ENCODE measurements at regions not wholly inside any gene's neighbourhood (a gene's known extent, or its start where the extent isn't known, plus 50 kb on each side); places are given as distances from the start of the nearest gene placed in this dataset.

DNA sequence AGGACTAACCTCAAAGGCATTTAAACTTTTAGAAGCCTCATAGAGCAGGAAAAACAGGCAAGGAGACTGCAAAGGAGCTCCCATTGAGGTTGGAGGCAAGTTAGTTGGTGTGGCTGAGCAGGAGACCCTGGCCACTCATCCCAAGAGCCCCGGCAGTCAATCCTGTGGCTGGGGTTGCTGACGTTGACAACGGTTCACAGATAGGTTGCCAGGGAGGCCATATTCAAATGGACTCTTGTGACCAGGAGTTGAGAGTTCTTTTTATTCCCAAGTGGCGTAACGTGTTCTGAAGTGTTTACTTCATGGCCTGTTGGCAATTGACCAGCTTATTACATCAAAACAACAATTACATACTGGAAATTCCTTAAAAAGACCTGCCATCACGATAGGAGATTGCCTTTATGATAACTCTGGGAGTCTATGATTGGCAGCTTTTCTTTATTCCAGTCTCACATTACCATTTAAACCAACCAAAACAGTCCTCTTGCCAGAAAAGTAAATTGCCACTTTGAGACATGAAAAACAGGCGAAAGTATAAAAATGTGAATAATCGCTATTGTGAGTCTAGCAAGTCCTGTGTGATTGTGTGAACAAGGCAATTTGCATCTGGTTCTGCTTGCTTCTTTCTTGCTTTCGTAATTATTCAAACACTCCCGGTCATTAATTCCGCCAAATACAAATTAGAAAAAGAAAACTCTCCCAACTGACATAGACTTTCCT is 394.9 kb downstream of the MED10 start:
- DNase-seq, result no peak

DNA sequence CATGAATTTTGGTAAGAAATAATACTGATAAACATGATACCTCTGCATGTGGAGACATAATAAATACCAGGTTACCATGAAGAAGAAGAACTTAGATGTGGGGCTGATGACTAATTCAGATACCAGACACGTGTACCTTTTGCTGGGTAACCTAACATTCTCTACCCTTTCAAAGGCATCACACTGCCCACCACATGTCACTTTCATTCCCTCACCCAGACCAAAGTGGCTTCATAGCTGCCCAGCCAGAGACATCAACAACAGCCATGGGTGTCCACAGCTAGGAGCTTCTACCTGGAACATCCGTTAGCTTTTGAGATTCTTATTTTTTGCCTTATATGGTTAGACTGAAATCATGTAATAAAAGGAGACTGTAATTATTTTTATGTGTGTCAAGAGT is 396.8 kb downstream of the MED10 start:
- DNase-seq, result no peak

GRCh38 chr5:5980538-5980895 is 397.8 kb downstream of the MED10 start:
- no peak for DNase-seq

- no peak for DNase-seq
Observed at GRCh38 chr5:5979761-5980537, 398.4 kb downstream of the MED10 start.

GRCh38 chr5:5979377-5979760 is 399.0 kb downstream of the MED10 start:
- DNase-seq, result no peak

DNA sequence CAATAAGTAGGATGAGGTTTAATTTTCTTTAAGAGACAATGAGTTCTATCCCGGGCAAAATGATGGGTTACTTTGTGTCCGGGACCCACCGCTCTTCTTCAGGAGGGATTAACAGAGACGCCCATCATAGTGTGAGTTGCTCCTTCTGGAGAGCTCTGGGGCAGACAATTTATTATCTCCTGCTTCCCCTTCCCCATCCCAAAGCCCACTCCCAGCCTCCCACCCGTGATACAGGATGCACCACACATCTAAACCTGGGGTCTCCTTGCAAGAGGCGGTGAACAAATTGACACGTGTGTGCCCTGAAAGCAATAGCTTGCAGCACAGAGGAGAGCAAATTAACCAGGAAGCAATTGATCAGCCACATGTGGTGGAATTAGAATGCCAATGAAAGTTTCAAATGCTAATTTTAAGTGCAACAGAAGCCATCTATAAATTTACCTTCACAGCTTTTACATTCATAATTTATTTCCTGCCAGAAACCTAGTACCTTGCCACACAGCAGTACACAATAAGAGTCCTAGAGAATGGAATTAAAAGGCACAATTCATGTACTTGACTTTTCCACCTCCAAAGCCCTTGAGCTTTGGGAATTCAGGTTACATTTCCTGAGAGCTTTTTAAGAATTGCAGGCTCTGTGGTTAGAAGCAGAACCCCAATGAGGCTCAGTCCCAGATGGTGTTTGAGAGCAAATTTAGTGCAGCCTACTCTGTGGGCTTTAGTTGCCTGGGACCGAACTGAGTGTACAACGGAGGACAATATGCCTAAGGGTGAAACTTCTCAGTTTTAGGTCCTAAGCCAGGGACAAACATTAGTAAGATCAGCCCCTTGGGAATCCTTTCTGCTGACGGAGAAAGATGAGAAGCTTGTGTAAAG is 399.6 kb downstream of the MED10 start:
- no peak for DNase-seq

DNA sequence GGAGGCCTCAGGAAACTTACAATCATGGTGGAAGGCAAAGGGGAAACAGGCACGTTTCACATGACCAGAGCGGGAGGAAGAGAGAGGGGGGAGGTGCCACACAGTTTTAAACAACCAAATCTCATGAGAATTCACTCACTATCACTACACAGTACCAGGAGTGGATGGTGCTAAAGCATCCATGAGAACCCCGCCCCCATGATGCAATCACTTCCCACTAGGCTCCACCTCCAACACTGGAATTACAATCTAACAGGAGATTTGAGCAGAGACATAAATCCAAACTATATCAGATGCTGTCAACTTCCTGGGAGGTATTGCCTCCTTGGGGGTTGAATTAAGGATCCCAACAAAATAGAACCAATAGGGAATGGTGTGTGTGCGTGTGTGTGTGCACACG is 407.1 kb downstream of the MED10 start:
- no peak for DNase-seq

GRCh38 chr5:5969942-5970483 is 408.3 kb downstream of the MED10 start:
- no peak for DNase-seq

DNA sequence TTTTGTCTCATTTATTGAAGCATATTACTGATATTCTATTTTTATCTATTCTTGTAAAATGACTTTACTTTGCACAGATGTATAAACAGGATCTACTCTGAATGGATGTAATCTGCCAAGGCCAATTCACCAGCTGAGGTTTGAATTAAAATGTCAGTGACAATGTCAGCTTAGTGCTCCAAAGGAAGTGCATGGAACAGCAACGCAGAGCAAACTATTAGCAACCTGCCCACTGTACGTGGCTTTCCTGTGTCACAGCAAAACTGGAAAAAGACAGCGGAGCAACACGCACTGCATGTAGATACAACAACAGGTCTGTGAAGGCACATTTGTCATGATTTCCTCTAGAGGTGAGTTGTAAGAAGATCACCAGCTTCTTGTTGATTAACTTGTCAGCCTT is 409.4 kb downstream of the MED10 start:
- DNase-seq, result no peak

DNA sequence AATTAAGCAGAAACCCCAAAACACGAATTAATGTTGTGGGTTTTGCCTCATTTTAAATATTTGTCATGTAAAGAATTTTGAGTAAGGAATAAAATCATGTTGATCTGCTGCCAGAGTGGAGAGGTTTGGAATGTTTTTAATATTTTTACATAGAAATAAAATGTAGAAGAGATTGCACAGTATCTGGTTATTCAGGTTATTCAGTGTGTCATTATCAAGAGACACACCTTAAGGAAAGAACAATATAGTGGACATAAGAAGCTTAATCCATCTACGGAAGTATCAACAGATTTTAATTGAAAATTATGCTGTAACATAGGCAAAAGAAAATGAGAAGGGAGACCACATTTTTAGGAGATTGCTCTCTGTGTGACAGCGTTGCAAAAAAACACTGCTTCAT is 410.4 kb downstream of the MED10 start:
- no peak for DNase-seq

GRCh38 chr5:5967373-5967772 is 411.0 kb downstream of the MED10 start:
- no peak for DNase-seq

- no peak for DNase-seq
Observed at GRCh38 chr5:5965132-5965531, 413.2 kb downstream of the MED10 start.

DNA sequence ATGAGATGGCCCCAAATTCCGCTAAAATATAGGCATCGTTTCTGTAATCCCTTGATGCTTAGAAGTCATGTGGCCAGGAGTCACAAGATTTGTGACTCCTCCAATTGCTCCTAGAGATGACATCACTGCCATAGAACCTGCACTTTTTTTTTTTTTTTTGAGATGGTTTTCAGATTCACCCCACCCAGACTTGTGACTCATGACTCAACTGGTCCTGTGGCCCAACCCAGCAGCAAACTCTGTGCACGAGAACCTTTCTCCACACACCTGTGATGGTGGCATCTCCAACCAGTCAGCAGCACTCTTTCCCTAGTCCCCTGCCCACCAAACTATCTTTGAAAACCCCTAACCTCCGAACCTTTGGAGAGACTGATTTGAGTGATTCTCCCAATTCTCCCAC is 414.0 kb downstream of the MED10 start:
- no peak for DNase-seq

GRCh38 chr5:5957737-5958136 is 420.6 kb downstream of the MED10 start:
- DNase-seq, result no peak

- DNase-seq, result no peak
Observed at GRCh38 chr5:5954275-5954598, 424.1 kb downstream of the MED10 start.

DNA sequence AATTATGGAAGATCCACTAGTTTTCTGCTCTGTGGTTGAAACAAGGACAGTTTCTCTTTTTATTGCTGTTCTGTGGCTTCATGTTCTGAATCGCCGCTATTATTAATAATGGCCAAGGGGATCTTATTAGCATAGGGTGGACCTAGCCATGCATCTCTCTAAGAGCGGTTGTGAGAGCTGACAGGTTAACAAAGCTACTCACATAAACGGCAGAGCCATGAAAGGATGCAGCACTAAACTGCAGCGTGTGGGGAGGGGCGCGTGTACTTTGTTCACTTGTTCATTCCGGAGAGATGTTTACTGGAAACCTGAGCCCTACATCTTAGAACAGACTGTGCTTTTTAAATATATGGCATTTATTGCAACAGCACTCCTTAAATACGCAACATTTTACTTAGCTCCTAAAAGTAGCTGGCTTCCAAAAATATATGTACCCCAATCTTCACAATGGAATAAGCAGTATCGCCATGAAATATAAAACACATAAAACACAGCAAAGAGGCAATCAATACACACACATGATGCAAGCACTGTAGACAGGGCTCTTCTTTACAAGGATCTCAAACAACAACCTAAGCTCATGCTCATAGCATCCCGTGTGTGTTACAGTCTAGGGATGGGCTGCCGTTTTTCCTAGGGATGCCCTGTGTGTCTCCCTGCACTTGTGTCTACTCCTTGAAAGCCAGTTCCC is 424.6 kb downstream of the MED10 start:
- DNase-seq, result no peak

DNA sequence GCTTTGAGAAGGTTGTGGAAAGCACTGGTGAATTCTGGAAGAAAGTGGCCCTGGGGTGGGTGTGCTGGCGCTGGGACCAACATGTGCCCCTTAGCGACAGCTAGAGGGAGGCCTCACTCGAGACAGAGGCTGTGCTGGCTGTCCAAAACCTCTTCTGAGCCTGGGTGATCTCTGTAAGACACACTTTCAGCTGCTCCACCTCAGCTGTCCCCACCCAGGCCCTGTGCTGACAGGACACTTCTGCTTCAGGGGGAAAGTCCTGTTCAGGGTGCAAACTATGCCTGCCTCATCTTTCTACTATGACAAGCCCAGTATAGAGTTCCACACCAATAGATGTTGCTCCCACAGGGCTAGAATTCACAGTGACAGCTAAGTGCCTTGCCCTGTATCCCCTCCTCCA is 426.4 kb downstream of the MED10 start:
- DNase-seq, result no peak

GRCh38 chr5:5950658-5951057 is 427.7 kb downstream of the MED10 start:
- DNase-seq, result no peak

DNA sequence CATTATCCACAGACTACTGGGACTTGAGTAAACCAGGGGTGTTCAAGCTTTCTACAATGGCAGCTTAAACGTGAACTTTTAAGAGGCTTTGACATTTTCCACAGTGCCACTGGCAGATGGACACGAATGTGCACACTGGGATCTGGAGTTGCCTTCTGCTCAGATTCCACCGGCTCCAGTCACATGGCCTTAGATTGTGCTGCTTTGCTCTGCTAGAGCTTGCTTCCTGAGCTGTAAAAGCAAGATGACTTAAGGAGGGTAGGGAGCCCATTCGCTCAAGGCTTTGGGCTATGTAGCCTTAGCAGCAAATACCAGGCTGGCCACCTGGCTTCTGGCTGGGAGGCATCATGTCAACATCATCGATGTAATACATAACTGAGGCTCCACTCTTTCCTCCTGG is 436.9 kb downstream of the MED10 start:
- DNase-seq, result no peak

DNA sequence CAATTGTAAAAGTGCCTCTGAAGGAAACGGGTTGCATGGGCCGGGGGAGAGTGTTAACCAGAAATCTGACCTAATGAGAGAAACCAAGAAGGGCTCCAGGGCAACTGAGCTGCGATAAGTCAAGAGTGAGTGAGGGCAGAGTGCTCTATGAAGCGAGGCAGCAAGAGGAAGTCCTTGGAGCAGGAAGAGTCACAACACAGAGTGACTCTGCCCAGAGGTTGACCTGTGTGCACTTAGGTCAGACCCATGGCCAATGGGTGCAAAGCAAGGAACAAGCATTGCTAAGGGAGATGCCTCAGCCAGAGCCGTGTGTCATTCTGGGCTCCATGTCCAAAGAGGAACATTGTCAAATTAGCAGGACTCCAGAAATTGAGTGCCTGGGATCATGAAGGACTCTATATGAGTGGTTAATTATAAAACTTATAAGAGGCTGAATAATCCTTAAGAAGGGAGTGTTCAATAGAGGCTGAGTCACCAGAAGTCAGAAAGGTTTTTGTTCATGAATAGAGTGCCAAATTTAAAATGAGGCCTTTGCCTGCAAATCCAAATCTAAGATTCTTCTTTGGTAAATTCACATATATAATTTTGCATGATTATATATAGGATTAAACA is 438.5 kb downstream of the MED10 start:
- DNase-seq, result no peak

DNA sequence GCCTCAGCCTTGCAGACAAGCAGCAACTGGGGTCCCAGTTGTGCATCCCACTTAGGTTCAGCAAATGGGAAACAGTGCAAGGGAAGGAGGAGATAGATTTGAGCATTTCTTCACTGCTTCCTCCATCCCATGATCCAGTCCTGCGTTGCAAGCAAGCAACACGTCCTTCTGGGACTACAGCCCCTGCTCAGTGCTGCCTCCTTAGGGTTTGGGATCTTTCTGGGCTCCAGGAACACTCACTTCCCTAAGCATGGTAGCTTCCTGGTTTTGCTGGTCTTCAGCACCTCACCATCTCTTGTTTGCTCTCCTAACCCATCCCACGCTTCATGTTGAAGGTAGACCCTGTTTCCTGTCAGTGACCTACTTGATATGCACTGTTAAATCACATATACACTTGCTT is 444.7 kb downstream of the MED10 start:
- no peak for DNase-seq

DNA sequence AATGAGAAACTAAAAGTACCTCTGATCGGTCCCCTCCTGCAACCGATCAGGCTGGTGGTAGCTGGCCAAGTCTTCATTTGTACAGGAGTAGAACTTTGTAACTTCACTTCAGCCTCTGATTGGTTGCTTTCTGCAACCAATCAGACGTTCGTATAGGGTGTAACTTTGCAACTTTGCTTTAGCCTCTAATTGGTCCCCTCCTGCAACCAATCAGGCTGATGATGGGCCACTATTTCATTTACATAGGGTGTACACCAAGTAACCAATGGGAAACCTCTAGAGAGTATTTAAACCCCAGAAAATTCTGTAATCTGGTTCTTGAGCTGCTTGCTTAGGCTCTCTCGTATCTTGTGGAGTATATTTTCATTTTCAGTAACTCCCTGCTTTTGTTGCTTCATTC is 445.5 kb downstream of the MED10 start:
- no peak for DNase-seq

DNA sequence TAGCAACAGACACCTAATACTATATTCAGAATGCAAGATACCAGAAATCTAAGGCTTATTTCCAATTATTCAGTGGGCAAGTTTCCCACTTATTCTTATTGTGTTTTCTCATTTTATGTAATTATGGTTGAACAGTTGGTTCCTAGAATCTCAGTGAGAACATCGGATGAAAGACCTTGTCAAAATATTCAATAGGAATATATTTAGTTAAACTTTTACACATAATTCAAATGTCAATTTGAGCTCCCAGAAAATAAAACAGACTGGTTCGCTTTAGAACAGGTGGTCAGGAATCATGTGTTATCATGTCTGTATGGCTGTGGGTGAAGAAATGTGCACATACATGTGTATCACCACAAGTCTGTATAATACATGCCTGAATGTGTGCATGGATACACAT is 447.8 kb downstream of the MED10 start:
- DNase-seq, result no peak
